ENCODE measurements at regions not wholly inside any gene's neighbourhood (a gene's known extent, or its start where the extent isn't known, plus 50 kb on each side); places are given as distances from the start of the nearest gene placed in this dataset.

DNA sequence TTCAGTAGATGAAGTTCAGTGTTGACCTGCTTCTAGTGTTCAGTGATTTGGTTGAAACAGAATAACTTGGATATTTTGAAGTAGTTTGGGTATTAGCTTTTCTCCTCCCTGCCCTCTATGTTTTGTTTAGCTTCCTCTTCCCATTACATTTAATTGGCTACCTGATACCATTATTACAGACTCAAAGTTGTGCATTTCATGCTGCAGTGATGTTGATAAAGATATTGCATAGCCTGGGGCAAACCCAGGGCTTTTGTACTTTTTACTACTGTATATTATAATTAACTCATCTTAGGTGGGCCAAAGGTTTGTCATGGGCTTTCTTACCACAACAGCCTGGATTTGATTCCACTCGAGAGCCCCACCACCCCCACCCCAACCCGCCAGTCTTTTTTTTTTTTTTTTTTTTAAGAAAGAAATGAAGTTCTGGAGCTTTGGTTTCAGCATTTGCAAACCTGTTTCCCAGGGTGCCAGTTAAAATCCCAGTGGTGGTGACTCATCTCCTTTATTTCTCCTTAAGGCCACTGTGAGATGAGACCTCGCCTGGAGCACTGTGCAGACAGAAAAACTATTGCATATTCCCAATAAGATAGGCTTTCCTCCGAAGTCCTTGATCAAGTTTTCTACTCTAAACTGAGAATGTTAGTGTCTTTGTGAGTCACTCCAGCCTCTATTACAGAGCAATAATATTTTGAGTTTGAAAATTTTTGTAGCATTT is 393.7 kb upstream of the FANCL start:
- no peak overlapping the region for H3K27ac ChIP-seq
- H3K27me3 ChIP-seq (ENCODE audit: insufficient read depth, low read depth, severe bottlenecking): no peaks in the 10 kb centered on the region
- H3K4me3 ChIP-seq (ENCODE audit: low read depth, low read length): no peak overlapping the region
- DNase-seq: no peak
- H3K36me3 ChIP-seq: no peaks in the 10 kb centered on the region
- TF ChIP-seq, protein P1, sequence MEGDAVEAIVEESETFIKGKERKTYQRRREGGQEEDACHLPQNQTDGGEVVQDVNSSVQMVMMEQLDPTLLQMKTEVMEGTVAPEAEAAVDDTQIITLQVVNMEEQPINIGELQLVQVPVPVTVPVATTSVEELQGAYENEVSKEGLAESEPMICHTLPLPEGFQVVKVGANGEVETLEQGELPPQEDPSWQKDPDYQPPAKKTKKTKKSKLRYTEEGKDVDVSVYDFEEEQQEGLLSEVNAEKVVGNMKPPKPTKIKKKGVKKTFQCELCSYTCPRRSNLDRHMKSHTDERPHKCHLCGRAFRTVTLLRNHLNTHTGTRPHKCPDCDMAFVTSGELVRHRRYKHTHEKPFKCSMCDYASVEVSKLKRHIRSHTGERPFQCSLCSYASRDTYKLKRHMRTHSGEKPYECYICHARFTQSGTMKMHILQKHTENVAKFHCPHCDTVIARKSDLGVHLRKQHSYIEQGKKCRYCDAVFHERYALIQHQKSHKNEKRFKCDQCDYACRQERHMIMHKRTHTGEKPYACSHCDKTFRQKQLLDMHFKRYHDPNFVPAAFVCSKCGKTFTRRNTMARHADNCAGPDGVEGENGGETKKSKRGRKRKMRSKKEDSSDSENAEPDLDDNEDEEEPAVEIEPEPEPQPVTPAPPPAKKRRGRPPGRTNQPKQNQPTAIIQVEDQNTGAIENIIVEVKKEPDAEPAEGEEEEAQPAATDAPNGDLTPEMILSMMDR (IDR thresholded peaks at IDR 0.05; ENCODE audit: low read depth, low read length): no peak
- H3K9me3 ChIP-seq (ENCODE audit: severe bottlenecking): no peaks in the 10 kb centered on the region

- Histone ChIP-seq H3K36me3 (no peaks in the 10 kb centered on the region), H3K27ac (no peak overlapping the region), H3K9me3 (ENCODE audit: severe bottlenecking) (no peaks in the 10 kb centered on the region), H3K27me3 (ENCODE audit: insufficient read depth, low read depth, severe bottlenecking) (no peaks in the 10 kb centered on the region), H3K4me3 (ENCODE audit: low read depth, low read length) (no peak overlapping the region)
- no peak for DNase-seq
- TF ChIP-seq, protein P1 (IDR thresholded peaks at IDR 0.05; ENCODE audit: low read depth, low read length): no peak
Measured at GRCh38 chr2:58633613-58634365, 392.7 kb upstream of the FANCL start.

DNA sequence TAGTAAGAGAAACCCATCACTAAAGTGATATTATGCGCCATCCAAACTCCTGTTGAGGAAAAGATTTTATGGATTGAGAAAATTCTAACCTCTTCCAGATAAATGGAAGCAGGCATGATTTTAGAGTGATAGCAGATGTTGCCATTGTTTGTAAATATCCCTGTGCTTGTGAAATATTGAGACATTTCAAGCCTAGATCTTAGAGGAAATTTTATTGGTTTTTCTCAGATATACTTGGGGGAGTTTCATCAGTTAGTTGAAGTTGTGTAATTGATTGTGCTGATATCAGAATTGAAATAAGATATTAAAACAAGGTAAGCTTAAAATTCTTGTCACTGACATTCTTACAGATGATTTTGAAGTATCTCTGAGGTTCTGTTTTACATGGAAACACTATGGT is 390.9 kb upstream of the FANCL start:
- Histone ChIP-seq H3K36me3 (no peaks in the 10 kb centered on the region), H3K4me3 (ENCODE audit: low read depth, low read length) (no peak overlapping the region)
- TF ChIP-seq, protein P1 (IDR thresholded peaks at IDR 0.05; ENCODE audit: low read depth, low read length): no peak

DNA sequence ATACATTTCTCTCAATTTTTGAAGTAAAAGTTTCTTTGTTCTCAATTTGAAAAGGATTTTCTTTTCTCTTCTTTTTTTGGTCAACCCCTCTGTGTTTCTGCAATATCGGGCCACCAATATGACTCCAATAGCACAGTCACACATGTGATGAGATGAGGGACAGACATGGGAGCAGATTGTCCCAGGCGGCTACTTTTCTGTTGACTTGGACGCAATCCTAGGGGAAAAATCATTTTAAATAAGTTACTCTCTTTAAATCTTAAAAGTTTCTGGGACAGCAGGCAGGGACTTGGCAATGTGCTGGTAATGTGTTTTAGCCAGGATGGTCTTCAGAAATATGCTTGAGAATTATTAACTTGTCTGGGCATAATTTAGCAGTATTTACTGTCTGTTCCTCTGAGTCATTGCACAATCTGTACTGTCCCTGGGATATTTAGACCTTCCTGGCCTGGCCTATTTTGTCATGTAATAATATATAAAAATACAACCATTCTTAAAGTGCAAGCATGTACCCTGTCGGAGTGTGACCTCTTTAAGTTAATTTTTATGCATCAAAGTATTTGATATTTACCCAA is 388.5 kb upstream of the FANCL start:
- Histone ChIP-seq H3K4me3 (ENCODE audit: low read depth, low read length) (no peak overlapping the region), H3K36me3 (no peaks in the 10 kb centered on the region), H3K27ac (no peak overlapping the region), H3K27me3 (ENCODE audit: insufficient read depth, low read depth, severe bottlenecking) (no peaks in the 10 kb centered on the region), H3K9me3 (ENCODE audit: severe bottlenecking) (no peaks in the 10 kb centered on the region)
- DNase-seq: no peak
- TF ChIP-seq, protein P1 (IDR thresholded peaks at IDR 0.05; ENCODE audit: low read depth, low read length): no peak

More for the DNA sequence above, 390.9 kb upstream of the FANCL start:
- Histone ChIP-seq H3K27me3 (ENCODE audit: insufficient read depth, low read depth, severe bottlenecking) (no peaks in the 10 kb centered on the region), H3K9me3 (ENCODE audit: severe bottlenecking) (no peaks in the 10 kb centered on the region), H3K27ac (no peak overlapping the region)
- no peak for DNase-seq

GRCh38 chr2:58620896-58621295 is 379.8 kb upstream of the FANCL start:
- TF ChIP-seq, protein P1 (IDR thresholded peaks at IDR 0.05; ENCODE audit: low read depth, low read length): no peak
- no peak for DNase-seq
- H3K27ac ChIP-seq: no peak overlapping the region
- H3K36me3 ChIP-seq: no peaks in the 10 kb centered on the region
- H3K9me3 ChIP-seq (ENCODE audit: severe bottlenecking): no peaks in the 10 kb centered on the region
- no peaks in the 10 kb centered on the region for H3K27me3 ChIP-seq (ENCODE audit: insufficient read depth, low read depth, severe bottlenecking)
- H3K4me3 ChIP-seq (ENCODE audit: low read depth, low read length): no peak overlapping the region

All from WERI-Rb-1 (cell line).